ENCODE measurements at regions not wholly inside any gene's neighbourhood (a gene's known extent, or its start where the extent isn't known, plus 50 kb on each side); places are given as distances from the start of the nearest gene placed in this dataset.

- TF ChIP-seq, protein P1, sequence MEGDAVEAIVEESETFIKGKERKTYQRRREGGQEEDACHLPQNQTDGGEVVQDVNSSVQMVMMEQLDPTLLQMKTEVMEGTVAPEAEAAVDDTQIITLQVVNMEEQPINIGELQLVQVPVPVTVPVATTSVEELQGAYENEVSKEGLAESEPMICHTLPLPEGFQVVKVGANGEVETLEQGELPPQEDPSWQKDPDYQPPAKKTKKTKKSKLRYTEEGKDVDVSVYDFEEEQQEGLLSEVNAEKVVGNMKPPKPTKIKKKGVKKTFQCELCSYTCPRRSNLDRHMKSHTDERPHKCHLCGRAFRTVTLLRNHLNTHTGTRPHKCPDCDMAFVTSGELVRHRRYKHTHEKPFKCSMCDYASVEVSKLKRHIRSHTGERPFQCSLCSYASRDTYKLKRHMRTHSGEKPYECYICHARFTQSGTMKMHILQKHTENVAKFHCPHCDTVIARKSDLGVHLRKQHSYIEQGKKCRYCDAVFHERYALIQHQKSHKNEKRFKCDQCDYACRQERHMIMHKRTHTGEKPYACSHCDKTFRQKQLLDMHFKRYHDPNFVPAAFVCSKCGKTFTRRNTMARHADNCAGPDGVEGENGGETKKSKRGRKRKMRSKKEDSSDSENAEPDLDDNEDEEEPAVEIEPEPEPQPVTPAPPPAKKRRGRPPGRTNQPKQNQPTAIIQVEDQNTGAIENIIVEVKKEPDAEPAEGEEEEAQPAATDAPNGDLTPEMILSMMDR (IDR thresholded peaks at IDR 0.05) = no peak
- TF ChIP-seq POLR2A (IDR thresholded peaks at IDR 0.05) (no peak), POLR2AphosphoS5 (IDR thresholded peaks at IDR 0.05) (no peak)
These were observed 176.1 kb upstream of the HS3ST1 start for GRCh38 chr4:11604821-11605220.
